MM.1S (cell line): ENCODE measurements at regions not wholly inside any gene's neighbourhood (a gene's known extent, or its start where the extent isn't known, plus 50 kb on each side); places are given as distances from the start of the nearest gene placed in this dataset.

ENCODE experiments used
- EZH2 ChIP-seq: fragments of 300-600 bp; sonication (generic); optimal IDR thresholded peaks from 2 replicates; pipeline ENCODE3; 2017; ENCODE audit warnings: low read depth, mild to moderate bottlenecking, antibody characterized with exemption, low read length, mixed read lengths
- TF ChIP-seq, protein P1 (sequence below): fragments of 300-600 bp; sonication (generic); IDR thresholded peaks from 2 replicates; pipeline ENCODE4 v1.5.1; 2016; ENCODE audit warnings: antibody characterized with exemption, low read length, mixed read lengths

DNA sequence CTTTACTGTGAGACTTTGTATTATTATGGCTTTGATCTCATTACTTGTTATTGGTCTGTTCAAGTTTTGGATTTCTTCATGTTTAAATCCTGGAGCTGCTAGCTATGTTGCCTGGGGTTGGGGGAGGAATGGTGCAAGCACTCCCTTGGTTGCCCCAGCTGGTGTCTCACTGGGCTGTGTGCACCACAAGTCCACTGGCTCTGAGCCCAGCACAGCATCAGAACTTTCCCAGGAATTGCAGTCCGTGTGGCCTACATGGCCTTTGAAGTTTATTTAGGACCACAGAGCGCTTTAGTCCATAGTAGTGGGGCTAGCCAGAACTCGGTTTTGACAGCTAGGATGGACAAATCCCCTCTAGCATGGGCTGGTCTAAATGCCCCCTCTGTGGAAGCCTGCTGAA is 278.8 kb upstream of the RPS6KA3 start:
- TF ChIP-seq, protein P1, sequence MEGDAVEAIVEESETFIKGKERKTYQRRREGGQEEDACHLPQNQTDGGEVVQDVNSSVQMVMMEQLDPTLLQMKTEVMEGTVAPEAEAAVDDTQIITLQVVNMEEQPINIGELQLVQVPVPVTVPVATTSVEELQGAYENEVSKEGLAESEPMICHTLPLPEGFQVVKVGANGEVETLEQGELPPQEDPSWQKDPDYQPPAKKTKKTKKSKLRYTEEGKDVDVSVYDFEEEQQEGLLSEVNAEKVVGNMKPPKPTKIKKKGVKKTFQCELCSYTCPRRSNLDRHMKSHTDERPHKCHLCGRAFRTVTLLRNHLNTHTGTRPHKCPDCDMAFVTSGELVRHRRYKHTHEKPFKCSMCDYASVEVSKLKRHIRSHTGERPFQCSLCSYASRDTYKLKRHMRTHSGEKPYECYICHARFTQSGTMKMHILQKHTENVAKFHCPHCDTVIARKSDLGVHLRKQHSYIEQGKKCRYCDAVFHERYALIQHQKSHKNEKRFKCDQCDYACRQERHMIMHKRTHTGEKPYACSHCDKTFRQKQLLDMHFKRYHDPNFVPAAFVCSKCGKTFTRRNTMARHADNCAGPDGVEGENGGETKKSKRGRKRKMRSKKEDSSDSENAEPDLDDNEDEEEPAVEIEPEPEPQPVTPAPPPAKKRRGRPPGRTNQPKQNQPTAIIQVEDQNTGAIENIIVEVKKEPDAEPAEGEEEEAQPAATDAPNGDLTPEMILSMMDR: no peak
- no peak for TF ChIP-seq EZH2
